ENCODE measurements at regions not wholly inside any gene's neighbourhood (a gene's known extent, or its start where the extent isn't known, plus 50 kb on each side); places are given as distances from the start of the nearest gene placed in this dataset.

GRCh38 chr4:62901101-62901500 lies 1508.1 kb downstream of the TECRL start:
- intact Hi-C loops (cut with DNase I; ENCODE audit: low total_unique reads) = no loop called here
- H3K36me3 ChIP-seq = no peaks in the 10 kb centered on the region
- H3K4me1 ChIP-seq = no peaks in the 10 kb centered on the region
- TF ChIP-seq POLR2A (IDR thresholded peaks at IDR 0.05) (no peak), CTCF (IDR thresholded peaks at IDR 0.05) (no peak)
- DNase-seq = no peak
- H3K27ac ChIP-seq = no peak overlapping the region
- no peaks in the 10 kb centered on the region for H3K9me3 ChIP-seq
- no peaks in the 10 kb centered on the region for H3K27me3 ChIP-seq
- no peak overlapping the region for H3K4me3 ChIP-seq

DNA sequence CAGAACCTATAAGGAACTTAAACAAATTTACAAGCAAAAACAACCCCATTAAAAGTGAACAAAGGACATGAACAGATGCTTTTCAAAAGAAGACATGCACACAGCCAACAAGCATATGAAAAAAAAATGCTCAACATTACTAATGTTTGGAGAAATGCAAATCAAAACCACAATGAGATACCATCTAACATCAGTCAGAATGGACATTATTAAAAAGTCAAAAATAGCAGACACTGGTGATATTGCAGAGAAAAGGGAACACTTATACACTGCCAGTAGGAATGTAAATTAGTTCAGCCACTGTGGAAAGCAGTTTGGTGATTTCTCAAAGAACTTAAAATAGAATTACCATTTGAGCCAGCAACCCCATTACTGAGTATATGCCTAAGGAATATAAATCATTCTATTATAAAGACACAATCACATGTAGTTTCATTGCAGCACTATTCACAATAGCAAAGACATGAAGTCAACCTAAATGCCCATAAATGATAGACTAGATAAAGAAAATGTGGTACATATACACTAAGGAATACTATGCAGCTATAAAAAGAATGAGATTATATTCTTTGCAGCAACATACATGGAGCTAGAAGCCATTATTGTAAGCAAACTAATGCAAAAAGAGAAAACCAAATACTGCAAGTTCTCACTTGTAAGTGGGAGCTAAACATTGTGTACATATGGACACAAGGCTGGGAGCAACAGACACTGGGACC lies 1509.4 kb downstream of the TECRL start:
- Histone ChIP-seq H3K27ac (no peak overlapping the region), H3K4me3 (no peak overlapping the region), H3K27me3 (no peaks in the 10 kb centered on the region), H3K9me3 (no peaks in the 10 kb centered on the region), H3K36me3 (no peaks in the 10 kb centered on the region), H3K4me1 (no peaks in the 10 kb centered on the region)
- no peak for DNase-seq
- TF ChIP-seq POLR2A (IDR thresholded peaks at IDR 0.05) (no peak), CTCF (IDR thresholded peaks at IDR 0.05) (no peak)
- intact Hi-C loops (cut with DNase I; ENCODE audit: low total_unique reads) = no loop called here

DNA sequence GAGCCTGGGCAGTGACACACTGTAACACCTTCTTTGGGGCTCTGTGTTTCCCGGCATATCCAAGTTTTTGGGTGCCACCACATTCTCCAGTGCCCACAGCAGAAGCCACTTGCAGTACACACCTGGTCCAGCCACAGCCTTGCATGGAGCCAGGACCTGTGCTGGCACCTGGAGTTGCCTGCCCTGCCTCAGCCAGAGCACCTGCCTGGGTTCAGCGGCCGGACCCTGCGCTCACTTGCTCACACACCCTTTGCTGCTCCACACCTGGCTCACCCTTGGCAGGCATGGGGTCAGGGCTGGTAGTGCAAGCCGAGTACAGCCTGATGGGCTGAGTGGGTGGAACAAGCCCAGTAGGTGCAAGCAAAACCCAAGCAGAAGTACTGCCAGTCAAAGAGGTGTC lies 1511.1 kb downstream of the TECRL start:
- TF ChIP-seq CTCF (IDR thresholded peaks at IDR 0.05) = no peak
- no peak for TF ChIP-seq POLR2A (IDR thresholded peaks at IDR 0.05)
- H3K27me3 ChIP-seq = no peaks in the 10 kb centered on the region
- no peak overlapping the region for H3K4me3 ChIP-seq
- intact Hi-C loops (cut with DNase I; ENCODE audit: low total_unique reads) = no loop called here
- H3K9me3 ChIP-seq = no peaks in the 10 kb centered on the region
- no peak overlapping the region for H3K27ac ChIP-seq
- H3K36me3 ChIP-seq = no peaks in the 10 kb centered on the region
- no peaks in the 10 kb centered on the region for H3K4me1 ChIP-seq
- no peak for DNase-seq

DNA sequence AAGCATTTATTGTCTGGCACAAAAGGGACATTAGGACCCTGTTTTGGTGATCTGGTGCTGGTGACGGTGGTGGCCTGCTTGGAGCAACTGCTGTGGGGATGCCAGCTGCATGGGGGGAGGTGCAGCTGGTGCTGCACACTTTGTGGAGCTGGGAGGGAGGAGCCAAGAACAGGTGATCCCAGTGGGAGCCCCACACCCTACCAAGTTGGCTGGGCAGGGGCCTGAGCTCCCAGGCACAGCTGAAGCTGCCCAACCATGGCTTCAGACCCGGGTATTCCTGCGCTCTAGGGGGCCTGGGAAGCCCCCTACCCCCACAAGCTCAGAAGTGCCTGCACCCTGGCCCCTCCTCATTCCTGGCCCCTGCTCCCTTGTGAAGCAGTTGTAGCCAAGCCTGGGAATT lies 1512.5 kb downstream of the TECRL start:
- no peaks in the 10 kb centered on the region for H3K27me3 ChIP-seq
- no peaks in the 10 kb centered on the region for H3K9me3 ChIP-seq
- H3K36me3 ChIP-seq = no peaks in the 10 kb centered on the region
- TF ChIP-seq POLR2A (IDR thresholded peaks at IDR 0.05) (no peak), CTCF (IDR thresholded peaks at IDR 0.05) (no peak)
- no peak overlapping the region for H3K4me3 ChIP-seq
- H3K4me1 ChIP-seq = no peaks in the 10 kb centered on the region
- no peak for DNase-seq
- intact Hi-C loops (cut with DNase I; ENCODE audit: low total_unique reads) = no loop called here
- H3K27ac ChIP-seq = no peak overlapping the region

DNA sequence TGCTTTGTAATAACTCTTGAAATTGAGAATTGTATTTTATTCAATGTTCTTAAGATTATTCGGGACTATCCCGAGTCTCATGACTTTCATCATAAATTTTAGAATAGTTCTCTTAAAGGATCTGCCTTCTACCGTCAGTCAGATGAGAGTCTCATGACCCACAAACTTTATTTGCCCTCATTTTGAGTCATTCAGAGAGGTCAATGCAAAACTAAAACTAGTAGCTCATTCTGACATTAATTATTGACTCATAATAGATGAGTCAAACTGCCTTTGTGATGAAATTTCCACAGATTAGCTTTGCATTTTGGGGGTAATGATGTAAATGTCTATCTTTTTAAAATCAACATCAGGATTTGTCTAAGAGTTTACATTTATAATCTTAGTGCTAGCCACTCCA lies 1527.3 kb downstream of the TECRL start:
- no peak overlapping the region for H3K27ac ChIP-seq
- TF ChIP-seq CTCF (IDR thresholded peaks at IDR 0.05) = no peak
- no peak for TF ChIP-seq POLR2A (IDR thresholded peaks at IDR 0.05)
- intact Hi-C loops (cut with DNase I; ENCODE audit: low total_unique reads) = no loop called here
- DNase-seq = no peak
- no peaks in the 10 kb centered on the region for H3K9me3 ChIP-seq
- H3K36me3 ChIP-seq = no peaks in the 10 kb centered on the region
- H3K4me3 ChIP-seq = no peak overlapping the region
- H3K27me3 ChIP-seq = no peaks in the 10 kb centered on the region
- no peaks in the 10 kb centered on the region for H3K4me1 ChIP-seq

Measured in uterus (tissue), 3 donors.